ENCODE measurements at regions not wholly inside any gene's neighbourhood (a gene's known extent, or its start where the extent isn't known, plus 50 kb on each side); places are given as distances from the start of the nearest gene placed in this dataset.
A peak's percentile ranks its signal among the peaks of the same experiment; 100 is the strongest.
"Not testable (repeated sequence)": the region's sequence is repeated elsewhere in the genome, so short reads cannot be mapped to it uniquely, and the experiment has no call there.

DNA sequence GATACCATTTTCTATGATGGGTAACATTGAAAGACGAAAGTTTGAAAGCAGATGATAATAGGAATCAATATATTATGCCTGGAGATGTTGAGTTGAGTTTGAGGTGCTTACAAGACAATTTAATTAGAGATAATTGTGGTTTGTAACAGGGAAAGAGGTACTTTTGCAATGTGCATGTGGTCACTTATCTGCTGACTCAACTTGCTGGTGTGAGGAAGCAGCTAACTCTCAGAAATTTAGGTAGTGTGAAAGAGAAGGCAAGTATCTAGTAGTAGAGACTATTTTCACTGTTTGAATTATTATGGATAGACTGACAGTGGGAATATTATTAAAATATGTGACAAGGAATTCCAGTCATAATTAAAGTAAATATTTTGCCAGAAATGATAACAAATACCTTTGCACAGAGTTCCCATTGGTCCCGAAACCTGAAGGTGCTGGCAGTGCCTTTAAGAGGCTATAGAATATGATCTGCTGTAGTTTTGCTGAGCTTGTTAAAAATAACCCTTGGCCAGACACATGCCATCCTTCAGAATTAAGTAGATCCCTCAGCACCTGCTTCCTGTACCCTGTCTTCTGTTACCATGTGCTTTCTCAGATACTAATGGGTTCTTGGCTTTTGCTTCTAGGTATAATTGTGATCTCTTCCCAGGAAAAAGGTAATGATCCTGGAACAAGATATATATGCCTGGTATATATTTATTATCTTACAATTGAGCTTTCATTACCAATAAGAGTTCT, 315.9 kb downstream of the BCHE start:
- no peak for DNase-seq (ENCODE audit: low read depth)

DNA sequence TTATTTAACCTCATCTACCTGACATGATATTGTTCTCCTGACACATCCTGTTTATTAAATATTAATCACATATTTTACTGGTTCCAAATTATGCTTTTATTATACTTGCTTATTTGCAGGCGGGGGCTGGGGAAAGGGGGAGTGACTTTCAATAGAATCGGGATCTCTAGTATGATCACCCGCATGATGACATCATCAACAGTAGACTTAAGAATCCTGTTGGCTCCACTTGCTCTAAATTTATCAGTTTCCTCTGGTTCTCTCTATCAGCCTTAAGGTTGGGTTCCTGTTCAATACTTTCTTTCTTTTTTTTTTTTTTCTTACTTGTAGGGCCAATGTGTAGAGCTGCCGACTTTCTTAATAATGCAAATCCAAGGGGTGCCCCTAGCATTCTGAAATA, 317.5 kb downstream of the BCHE start:
- no peak for DNase-seq (ENCODE audit: low read depth)

DNA sequence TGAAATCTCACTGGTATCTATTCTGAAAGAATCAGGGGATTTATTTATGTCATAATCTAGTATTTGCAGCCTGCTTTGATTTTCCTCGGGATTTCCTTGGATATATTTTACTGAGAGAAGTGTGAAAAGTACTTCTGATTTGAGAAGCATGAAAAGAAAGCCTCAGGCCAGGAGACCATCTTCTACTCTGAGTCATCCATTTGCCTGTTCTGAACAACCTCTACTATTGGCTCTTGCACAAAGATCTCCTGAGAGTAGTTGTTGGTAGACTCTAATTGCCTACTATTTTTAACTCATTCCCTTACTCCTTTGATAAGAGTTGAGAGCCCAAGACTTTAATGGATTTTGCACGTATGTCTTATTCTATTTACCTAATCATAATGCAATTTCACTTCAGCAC, 318.9 kb downstream of the BCHE start:
- DNase-seq (ENCODE audit: low read depth) = peak; percentile 13

DNA sequence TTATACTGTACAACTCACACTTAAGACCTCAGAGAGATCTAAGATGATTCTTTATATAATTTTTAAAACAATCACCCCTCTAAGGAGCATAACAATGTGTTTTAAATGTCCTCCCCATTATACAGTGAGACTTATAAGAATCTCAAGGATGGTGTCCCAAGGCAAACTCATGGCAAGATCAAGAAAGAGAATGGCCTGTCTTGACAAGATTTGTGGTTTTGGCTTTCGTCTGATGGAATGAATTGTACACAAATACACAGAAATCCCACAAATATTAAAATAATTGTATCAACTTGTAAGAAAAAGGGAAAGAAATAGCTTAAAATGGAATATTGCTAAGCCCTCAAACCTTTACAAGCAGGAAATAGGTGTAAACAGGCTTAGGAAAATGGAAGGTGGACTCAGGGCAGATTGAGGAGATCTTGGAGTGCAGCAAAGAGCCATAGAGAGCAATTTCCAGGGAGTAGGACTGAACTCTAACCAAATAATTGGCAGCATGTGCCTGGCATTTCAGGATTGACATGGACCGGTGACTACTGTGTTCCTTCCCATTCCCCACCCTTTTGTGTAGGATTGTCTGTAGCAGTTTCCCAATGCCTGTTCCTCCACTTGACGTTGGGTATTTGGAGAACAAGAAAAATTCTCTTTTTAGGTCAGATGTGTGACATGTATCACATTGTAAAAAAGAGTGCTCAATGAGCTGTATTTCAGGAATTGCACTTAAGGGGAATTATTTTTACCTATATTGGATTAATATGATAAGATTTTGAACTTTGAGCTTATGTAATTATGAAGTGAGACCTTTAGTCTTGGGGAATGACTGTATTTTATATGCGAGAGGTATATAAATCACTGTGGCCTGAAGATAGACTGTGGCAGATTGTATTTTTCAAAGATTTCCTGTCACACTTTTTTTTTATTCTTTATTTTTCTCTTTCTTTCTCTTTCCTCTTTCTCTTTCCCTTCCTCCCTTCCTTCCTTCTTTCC, 317.8 kb upstream of the SLITRK3 start:
- DNase-seq (ENCODE audit: low read depth) = no peak

DNA sequence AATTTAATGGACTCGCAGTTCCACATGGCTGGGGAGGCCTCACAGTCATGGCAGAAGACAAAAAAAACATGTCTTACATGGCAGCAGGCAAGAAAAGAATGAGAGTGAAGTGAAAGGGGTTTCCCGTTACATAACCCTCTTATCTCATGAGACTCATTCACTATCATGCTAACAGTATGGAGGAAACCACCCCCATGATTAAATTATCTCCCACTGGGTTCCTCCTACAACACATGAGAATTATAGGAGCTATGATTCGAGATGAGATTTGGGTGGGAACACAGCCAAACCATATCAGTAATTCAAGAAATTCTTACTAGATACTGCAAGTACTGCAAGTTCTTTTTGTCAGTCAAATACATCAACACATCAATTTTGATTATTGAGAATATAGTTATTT, 311.4 kb upstream of the SLITRK3 start:
- DNase-seq (ENCODE audit: low read depth) = no peak

DNA sequence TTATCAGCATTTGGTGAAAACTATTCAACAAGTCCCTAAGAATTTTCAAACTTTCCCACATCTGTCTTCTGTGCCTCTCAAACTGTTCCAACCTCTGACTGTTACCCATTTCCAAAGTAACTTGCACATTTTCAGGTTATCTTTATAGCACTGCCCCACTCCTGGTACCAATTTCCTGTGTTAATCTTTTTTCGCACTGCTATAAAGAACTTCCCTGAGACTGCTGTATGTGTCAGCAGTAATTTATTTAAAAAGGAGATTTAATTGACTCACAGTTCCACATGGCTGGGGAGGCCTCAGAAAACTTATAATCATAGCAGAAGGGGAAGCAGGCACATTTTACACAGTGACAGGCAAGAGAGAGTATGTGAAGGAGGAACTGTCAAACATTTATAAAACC, 310.9 kb upstream of the SLITRK3 start:
- DNase-seq (ENCODE audit: low read depth) = no peak

DNA sequence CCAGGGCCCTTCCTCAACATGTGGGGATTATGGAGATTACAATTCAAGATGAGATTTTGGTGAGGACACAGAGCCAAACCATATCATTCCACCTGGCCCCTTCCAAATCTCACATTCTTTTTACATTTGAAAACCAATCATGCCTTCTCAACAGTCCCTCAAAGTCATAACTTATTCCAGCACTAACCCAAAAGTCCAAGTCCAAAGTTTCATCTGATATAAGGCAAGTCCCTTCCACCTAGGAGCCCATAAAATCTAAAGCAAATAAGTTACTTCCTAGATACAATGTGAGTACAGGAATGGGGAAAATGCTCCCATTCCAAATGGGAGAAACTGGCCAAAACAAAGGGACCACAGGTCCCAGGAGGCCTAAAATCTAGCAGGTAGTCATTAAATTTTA, 309.5 kb upstream of the SLITRK3 start:
- no peak for DNase-seq (ENCODE audit: low read depth)

DNA sequence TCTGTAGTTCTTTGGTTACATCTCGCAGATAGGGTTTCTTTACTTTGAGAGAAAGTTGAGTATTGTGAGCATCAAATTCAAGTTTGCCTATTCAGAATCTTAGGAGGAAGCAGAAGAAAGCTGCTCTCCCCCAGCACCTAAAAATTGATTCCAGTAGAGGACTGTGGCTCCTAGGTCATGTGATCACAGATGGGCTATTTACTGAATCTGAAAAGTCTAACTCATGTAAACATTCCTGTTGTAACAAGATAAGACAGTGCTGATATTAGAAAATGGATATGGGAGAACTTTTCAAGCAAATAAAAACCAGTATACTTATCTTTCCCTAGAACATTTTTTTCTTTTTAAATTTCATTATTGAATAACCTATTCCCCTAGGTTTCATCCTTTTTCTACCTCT, 308.4 kb upstream of the SLITRK3 start:
- DNase-seq (ENCODE audit: low read depth) = no peak

DNA sequence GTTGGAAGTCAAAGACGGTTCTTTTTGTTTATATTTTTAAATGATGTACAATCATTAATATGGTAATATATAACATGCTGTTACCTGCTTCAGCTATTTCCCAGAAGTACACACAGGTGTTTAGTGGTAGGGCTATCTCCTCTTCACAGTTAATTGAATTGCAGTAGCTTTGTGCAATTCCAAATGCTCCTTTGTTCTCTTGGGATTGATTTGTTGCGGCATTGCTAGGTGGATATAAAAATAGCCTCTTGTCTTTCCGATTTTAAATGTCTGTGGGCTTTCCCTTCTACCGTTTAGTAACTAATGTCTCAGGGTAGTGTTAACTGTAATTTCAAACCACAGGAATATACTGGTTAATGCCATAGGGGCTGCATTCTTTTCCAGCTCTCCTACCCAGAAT, 307.6 kb upstream of the SLITRK3 start:
- DNase-seq (ENCODE audit: low read depth) = no peak

DNA sequence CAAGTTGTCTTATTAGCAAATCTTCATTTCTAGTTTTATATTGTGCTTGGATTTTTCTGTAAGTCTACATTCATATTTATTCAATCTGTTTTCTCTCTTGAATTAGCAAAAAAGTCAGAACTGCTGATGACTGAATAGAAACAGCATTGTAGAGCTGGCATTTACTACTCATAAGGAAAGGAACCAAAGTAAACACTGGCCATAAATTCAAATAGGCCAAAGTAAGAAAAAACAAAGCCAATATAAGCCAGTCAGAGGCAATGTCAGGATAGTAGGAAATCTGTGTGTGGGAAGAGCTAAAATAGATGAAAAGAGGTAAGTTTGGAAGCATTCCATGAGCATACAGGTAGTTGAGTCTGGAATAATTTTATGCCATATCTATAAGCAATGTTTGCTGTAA, 307.2 kb upstream of the SLITRK3 start:
- no peak for DNase-seq (ENCODE audit: low read depth)

DNA sequence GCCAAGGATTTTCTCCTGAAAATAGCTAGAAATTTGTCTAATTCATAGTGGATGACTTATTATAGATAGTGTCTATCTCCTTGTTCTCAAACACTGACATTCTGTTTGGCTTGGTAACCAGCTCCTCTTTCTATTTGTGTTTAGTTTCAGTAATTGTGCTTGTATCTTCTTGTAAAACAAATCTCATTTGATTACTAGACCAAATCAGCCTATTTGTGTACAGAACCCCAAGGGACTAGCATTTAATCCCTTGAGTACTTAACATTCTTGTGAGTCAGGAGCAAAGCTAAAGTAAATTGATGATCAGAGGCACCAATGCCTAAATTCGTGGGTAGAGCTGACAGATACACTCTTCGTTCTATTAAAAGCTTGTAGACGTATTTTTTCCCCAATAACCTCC, 306.5 kb upstream of the SLITRK3 start:
- no peak for DNase-seq (ENCODE audit: low read depth)

DNA sequence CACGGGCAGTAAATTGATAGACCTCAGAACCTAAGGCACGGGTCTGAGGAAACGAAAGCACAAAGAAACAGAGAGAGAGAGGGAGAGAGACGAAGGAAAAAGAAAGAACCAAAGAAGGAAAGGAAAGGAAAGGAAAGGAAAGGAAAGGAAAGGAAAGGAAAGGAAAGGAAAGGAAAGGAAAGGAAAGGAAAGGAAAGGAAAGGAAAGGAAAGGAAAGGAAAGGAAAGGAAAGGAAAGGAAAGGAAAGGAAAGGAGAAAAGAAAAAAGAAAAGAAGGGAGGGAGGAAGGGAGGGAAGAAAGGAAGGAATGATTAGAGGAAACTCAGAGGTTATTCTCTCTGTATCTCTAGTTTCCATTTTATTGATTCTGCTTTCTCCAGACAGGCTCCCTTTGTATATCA, 302.6 kb upstream of the SLITRK3 start:
- DNase-seq (ENCODE audit: low read depth) = not testable (repeated sequence)

DNA sequence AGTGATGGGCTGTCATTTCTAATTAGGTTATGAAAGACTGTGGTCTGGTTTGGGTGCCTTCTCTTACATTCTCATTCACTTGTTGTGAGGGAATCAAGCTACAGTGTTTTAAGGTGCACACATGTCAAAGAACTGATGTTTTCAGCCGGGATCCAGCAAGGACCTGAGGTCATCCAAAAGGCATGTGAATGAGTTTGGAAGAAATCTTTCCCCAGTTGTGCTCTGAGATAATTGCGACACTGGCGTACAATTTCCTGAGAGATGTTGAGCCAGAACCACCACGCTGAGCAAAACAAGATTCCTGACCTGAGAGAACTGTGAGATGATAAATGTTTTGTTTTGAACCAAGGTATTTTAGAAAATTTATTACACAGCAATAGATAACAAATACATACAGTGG, 295.3 kb upstream of the SLITRK3 start:
- DNase-seq (ENCODE audit: low read depth) = peak; percentile 4

DNA sequence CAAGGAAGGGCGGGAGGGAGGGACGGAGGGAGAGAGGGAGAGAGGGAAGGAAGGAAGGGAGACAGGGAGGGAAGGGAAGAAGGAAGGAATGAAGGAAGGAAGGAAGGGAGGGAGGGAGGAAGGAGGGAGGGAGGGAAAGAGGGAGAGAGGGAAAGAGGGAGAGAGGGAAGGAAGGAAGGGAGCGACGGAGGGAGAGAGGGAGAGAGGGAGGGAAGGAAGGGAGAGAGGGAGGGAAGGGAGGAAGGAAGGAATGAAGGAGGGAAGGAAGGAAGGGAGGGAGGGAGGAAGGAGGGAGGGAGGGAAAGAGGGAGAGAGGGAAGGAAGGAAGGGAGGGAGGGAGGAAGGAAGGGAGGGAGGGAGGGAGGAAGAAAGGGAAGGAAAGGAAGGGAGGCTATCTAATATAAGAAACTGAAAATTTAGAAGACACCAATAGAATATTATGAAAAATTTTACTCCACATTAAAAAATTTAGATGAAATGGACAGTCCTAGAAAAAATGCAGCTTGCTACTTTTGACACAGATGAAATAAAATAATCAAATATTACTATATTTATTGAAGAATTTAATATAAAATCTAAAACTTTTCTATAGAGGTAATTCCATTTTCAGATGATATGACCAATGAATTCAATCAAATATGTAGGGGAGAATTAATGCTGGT, 280.3 kb upstream of the SLITRK3 start:
- DNase-seq (ENCODE audit: low read depth) = no peak

DNA sequence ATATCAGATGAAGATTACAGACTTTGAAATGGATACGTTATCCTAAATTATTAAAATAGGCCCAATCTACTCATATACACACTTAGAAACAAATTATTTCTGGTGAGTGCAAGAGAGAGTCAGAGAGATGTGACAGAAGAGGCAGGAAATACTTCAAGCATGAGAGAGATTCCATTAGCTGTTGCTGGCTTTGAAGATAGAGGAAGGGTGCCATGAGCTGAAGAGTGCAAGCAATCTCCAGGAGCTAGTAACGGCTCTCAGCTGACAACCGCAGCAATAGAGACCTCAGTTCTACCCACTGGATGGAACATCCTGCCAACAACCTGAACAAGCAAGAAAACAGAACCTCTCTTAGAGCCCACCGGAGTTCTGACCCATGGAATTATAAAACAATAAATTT, 270.7 kb upstream of the SLITRK3 start:
- no peak for DNase-seq (ENCODE audit: low read depth)

DNA sequence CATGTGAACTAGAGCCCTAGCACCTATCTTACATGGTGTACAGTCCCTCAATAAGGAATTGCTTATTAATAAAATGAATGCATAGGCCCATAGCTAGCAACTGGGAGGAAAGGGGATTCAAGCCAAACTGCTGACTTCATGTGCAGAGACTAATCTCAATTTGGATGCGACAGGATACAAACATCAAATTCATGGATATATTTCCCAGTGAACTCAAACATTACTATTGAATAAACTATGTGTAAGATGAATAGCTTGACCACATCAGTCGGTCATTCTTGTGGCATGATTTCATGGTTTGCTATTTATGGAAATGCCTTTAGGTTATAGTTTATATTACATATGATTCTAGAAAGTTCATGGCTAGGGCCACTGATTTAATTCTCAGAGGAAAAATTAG, 268.6 kb upstream of the SLITRK3 start:
- no peak for DNase-seq (ENCODE audit: low read depth)

DNA sequence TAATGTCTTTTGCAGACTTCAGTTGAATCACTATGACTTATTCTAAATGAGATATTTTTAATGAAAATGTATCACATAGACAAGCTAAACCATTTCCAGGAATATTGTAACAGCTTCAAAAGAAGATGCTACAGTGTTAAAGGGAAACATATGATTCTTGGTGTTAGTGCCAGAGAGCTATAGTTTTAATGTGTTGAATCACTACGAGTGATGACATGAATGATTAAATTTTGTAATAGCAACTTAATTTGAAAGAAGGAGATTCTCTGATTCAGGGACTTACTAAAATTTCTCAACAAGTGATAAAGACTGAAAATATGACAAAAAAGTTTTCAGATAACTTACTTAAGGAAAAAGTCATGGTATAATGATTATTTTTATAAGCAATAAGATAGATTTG, 267.3 kb upstream of the SLITRK3 start:
- no peak for DNase-seq (ENCODE audit: low read depth)

DNA sequence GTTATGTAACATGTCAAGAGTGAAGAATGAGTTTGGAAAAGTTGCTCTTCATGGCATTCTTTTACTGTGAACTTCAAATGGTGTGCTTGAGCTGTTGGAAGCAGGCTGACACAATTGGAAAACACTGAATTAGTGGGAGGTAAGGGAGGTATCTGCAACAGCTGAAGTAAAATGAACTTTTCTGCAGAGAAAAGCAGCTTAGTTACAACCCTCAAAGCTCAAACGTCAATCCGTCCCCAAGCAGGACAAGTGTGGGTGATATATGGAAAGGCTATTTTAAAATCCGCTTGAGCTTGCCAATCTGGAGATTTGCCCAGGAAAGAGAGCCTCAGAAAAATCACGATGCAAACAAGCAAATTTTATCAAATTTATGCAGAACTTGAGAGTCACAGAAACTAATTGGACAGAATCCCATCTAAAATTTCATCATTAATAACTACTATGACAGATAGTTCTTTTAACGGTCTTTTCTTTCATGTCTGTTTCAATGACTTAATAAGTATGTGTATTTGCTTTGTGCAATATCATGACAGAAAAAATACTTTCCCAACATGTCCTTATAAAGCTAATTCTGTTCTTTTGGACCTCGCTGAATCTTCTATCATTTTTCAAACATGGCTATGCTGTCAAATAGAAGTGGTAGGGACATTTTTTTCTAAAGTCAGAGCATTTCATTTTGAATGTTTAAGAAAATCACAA, 266.6 kb upstream of the SLITRK3 start:
- no peak for DNase-seq (ENCODE audit: low read depth)

DNA sequence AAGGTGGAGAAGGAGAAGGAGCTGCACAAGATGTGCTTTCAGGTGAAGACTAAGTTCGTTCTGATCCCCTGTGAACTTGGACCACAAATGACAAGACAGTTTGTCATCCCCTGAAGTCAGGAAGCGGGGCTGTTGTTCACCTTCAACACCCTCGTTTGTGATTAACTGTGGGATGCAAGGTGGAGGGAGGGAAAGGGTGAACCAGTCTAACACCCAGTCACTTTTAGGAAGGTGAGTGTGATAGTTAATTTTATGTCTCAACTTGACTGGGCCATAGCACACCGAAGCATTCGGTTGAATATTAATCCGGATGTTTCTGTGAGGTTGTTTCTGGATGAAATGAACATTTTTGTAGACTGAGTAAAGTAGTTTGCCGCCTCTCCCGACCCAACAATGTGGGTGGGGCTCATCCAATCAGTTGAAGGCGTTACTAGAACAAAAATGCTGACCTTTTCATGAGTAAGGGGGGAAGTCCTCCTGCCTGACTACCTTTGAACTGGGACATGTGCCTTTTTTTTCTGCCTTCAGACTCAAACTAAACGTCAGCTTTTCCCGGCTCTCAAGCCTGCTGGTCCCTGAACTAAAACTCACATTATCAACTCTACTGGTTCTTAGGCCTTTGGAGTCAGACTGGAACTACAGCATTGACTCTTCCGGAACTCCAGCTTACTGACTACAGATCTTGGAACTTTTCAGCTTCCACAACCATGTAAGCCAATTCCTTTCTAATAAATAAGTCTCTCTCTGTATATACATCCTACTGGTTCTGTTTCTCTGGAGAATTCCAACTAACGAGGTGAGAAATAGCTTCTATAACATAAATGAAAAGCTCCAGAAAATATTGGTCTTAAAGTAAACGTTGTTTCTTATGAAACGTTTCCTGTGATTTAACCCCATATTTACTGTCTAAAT, 264.0 kb upstream of the SLITRK3 start:
- DNase-seq (ENCODE audit: low read depth) = no peak

DNA sequence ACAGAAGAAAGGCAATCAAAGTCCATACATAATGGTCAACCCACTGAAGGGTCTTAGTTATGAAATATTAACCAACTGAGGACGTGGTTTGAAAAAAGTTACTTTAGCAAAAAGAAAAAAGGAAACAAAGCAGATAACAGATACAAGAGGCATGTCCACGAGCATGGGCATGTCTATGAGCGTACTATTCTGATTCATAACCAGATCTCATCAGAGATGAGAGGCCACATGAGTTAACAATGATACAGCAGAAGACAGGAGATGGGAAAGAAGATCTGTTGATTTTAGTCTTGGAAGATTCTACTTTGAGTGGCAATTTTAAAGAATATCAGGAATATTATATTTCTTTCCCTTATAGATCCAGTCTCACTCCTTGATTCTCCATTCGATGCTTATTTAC, 262.9 kb upstream of the SLITRK3 start:
- no peak for DNase-seq (ENCODE audit: low read depth)

DNA sequence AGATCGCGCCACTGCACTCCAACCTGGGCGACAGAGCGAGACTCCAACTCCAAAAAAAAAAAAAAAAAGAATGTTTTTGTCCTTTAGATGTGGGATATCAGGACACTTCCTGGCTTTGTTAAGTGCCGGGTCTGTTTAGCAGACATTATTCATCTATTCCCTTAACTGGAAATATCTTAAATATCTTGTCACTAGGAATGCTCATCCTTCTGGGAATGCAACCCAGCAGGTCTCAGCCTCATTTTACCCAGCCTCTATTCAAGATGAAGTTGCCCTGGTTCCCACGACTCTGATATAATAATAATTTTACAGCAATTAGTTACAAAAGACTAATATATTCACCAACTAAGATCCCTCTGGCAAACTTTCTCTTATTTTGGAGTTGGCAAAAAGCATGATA, 260.9 kb upstream of the SLITRK3 start:
- DNase-seq (ENCODE audit: low read depth) = no peak
